Ascending aorta (tissue), 2 donors: ENCODE measurements at regions not wholly inside any gene's neighbourhood (a gene's known extent, or its start where the extent isn't known, plus 50 kb on each side); places are given as distances from the start of the nearest gene placed in this dataset.
"Not testable (repeated sequence)": the region's sequence is repeated elsewhere in the genome, so short reads cannot be mapped to it uniquely, and the experiment has no call there.

Experiments
- DNase-seq, 2 donors: peaks; one replicate each; pipeline ENCODE4 v3.0.0-alpha.2; 2019; ENCODE audit warnings: low spot score in 2 of 2
- H3K27ac ChIP-seq, 2 donors: fragments of 200-600 bp; sonication (generic); one replicate each; pipeline ENCODE4 v1.5.1; 2016 to 2017; ENCODE audit warnings: mild to moderate bottlenecking in 1 of 2
- H3K27me3 ChIP-seq: fragments of 200-600 bp; sonication (generic); one replicate; pipeline ENCODE4 v1.5.1; 2017
- H3K36me3 ChIP-seq, 2 donors: fragments of 200-600 bp; sonication (generic); one replicate each; pipeline ENCODE4 v1.5.1; 2016
- H3K4me1 ChIP-seq, 2 donors: fragments of 200-600 bp; sonication (generic); one replicate each; pipeline ENCODE4 v1.5.1; 2016 to 2017; ENCODE audit warnings: mild to moderate bottlenecking in 1 of 2
- H3K4me3 ChIP-seq, 2 donors: fragments of 200-600 bp; sonication (generic); one replicate each; pipeline ENCODE4 v1.5.1; 2016 to 2017; ENCODE audit warnings: mild to moderate bottlenecking in 1 of 2
- H3K9me3 ChIP-seq, 2 donors: fragments of 200-600 bp; sonication (generic); one replicate each; pipeline ENCODE4 v1.5.1; 2016
- CTCF ChIP-seq, 3 experiments: fragments of 200-600 bp in 2 of 3; fragments of 450-650 bp in 1 of 3; sonication (generic) in 2 of 3; IDR thresholded peaks; one replicate each; pipeline ENCODE4 v1.5.1; 2016 to 2019; ENCODE audit warnings: antibody characterized with exemption in 3 of 3, mild to moderate bottlenecking in 1 of 3, moderate library complexity in 1 of 3
- intact Hi-C: fragments of 100-400 bp; cut with DNase I; formaldehyde crosslinking; loops from one replicate; pipeline ENCODE4 v1.15.1; 2023

GRCh38 chr14:83085725-83086124 lies 1552.1 kb upstream of the SEL1L start:
- Histone ChIP-seq H3K4me3 (no peak overlapping the region), H3K27ac (no peak overlapping the region), H3K36me3 (no peaks in the 10 kb centered on the region), H3K27me3 (no peaks in the 10 kb centered on the region), H3K4me1 (no peaks in the 10 kb centered on the region), H3K9me3 (no peaks in the 10 kb centered on the region)
- DNase-seq: no peak
- TF ChIP-seq CTCF (IDR thresholded peaks at IDR 0.05): no peak
- intact Hi-C loops: no loop called here

GRCh38 chr14:83091991-83092956 lies 1558.6 kb upstream of the SEL1L start:
- DNase-seq, intact Hi-C loops, H3K4me1 ChIP-seq, H3K27me3 ChIP-seq, H3K27ac ChIP-seq, H3K36me3 ChIP-seq, H3K9me3 ChIP-seq: not testable (repeated sequence)
- H3K4me3 ChIP-seq: peak overlapping the region in 1 of 2 donors; percentile 49

- intact Hi-C loops: no loop called here
- no peaks in the 10 kb centered on the region for H3K9me3 ChIP-seq
Measured at GRCh38 chr14:83096092-83096491, 1562.4 kb upstream of the SEL1L start.

GRCh38 chr14:83101846-83102245 lies 1568.2 kb upstream of the SEL1L start:
- no peak for TF ChIP-seq CTCF (IDR thresholded peaks at IDR 0.05)
- no peak overlapping the region for H3K27ac ChIP-seq
- no peak overlapping the region for H3K4me3 ChIP-seq
- no peaks in the 10 kb centered on the region for H3K27me3 ChIP-seq
- intact Hi-C loops: no loop called here
- no peak for DNase-seq
- no peaks in the 10 kb centered on the region for H3K36me3 ChIP-seq
- H3K9me3 ChIP-seq: no peaks in the 10 kb centered on the region
- no peaks in the 10 kb centered on the region for H3K4me1 ChIP-seq

More at GRCh38 chr14:83096092-83096491, 1562.4 kb upstream of the SEL1L start:
- Histone ChIP-seq H3K27ac (no peak overlapping the region), H3K4me1 (no peaks in the 10 kb centered on the region), H3K36me3 (no peaks in the 10 kb centered on the region), H3K27me3 (no peaks in the 10 kb centered on the region), H3K4me3 (no peak overlapping the region)
- DNase-seq: no peak
- no peak for TF ChIP-seq CTCF (IDR thresholded peaks at IDR 0.05)

GRCh38 chr14:83118029-83118428 lies 1584.4 kb upstream of the SEL1L start:
- Histone ChIP-seq H3K27me3 (no peaks in the 10 kb centered on the region), H3K4me1 (no peaks in the 10 kb centered on the region), H3K9me3 (no peaks in the 10 kb centered on the region), H3K36me3 (no peaks in the 10 kb centered on the region), H3K27ac (no peak overlapping the region), H3K4me3 (no peak overlapping the region)
- intact Hi-C loops: no loop called here
- no peak for DNase-seq
- no peak for TF ChIP-seq CTCF (IDR thresholded peaks at IDR 0.05)

- no peaks in the 10 kb centered on the region for H3K4me1 ChIP-seq
- intact Hi-C loops: no loop called here
- TF ChIP-seq CTCF (IDR thresholded peaks at IDR 0.05): no peak
Measured at GRCh38 chr14:83120187-83120586, 1586.5 kb upstream of the SEL1L start.

More at GRCh38 chr14:83120187-83120586, 1586.5 kb upstream of the SEL1L start:
- Histone ChIP-seq H3K4me3 (no peak overlapping the region), H3K27me3 (no peaks in the 10 kb centered on the region), H3K27ac (no peak overlapping the region), H3K9me3 (no peaks in the 10 kb centered on the region), H3K36me3 (no peaks in the 10 kb centered on the region)
- no peak for DNase-seq
